Inflammatory macrophage treated with lipopolysaccharide for 4 hours (primary cell): ENCODE measurements at regions not wholly inside any gene's neighbourhood (a gene's known extent, or its start where the extent isn't known, plus 50 kb on each side); places are given as distances from the start of the nearest gene placed in this dataset.

Experiments used
- DNase-seq: peaks from one replicate; pipeline ENCODE4 v3.0.0-alpha.2; 2020

DNA sequence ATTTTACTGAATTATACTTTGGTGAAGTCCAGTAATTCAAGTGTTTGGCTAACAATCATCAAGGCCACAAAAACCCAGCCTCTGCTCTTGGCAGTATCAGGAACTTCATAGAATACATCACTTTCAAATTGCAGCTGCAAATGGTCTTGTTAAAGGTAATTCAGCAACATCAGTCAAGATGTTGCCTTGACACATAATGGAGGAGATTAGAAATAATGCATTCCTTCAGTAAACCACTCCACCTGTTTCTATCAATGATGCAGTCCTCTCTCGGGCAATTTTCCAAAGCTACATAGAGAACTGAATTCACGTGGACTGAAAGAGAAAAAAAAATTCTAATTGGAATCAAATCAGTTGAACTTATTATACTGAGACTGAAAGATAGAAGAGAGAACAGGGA is 279.3 kb downstream of the VGLL3 start:
- no peak for DNase-seq

DNA sequence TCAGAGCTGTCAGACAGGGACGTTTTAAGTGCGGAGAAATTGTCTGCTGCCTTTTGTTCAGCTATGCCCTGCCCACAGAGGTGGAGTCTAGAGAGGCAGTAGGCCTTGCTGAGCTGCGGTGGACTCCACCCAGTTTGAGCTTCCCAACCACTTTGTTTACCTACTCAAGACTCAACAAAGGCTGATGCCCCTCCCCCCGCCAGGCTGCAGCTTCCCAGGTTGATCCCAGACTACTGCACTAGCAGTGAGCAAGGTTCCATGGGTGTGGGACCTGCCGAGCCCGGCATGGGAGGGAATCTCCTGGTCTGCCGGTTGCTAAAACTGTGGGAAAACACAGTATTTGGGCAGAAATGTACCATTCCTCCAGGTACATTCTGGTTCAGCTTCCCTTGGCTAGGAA is 282.1 kb downstream of the VGLL3 start:
- no peak for DNase-seq

DNA sequence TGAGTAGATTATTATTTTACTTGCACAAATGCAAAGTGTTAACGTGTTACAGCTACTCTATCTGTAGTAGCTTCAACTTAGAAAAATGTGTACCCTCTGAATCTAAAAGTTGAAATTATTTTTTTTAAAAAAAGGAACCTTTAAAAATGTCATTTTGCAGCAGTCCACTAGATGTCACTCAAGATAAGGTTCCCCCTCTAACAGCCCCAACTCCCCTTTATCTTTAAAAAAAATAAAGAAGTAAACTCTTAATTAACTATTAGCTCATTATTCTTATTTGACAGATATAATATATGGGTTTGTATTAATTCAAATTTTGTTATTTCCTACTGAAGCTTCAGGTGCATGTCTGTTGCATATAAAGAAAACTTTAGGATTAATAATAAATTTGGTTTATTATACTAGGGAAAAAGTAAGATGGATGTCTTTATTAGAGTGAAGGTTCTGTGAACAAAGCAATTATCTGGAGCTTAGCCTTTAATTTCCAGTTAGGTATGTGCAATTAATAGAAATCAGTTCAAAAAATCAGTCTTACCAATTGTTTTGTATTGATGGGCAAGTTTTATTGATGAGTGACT is 288.5 kb downstream of the VGLL3 start:
- peak; percentile 3 for DNase-seq

DNA sequence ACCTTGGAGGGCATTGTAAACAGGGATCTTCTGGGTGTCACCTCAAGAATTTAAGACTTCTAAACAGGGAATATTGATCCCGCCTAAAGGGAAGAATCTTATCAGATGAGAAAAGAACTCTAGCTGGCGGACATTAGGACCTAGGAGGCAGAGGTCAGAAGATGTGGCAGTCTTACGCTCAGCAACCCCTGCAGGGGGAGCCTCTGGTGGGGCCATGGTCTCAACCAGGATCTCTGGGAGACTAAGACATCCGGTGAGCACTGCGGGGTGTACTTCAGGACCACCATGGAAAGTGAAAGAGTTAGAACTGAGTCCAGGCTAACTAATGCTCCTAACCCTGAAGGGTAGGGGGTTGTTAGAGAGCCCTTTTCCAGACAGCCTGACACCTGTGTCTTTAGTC is 295.2 kb downstream of the VGLL3 start:
- no peak for DNase-seq

DNA sequence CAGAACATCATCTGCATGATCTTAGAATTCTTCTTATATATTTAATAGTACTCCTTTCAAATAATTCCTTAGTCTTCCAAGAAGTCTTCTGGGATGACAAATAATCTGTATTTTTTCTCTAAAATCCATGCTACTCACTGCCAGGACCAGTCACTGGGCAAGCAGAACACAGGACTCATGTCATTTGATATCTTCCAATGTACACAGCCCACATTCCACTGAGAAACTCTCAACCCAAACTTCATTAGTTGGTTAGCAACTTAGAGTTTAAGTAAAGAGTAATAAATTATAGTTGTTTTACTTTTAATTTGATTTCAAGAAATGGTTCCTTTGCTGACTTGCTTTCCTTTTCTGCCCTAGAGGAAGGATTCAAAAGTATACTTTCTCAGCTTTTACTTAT is 317.0 kb downstream of the VGLL3 start:
- DNase-seq, result no peak

DNA sequence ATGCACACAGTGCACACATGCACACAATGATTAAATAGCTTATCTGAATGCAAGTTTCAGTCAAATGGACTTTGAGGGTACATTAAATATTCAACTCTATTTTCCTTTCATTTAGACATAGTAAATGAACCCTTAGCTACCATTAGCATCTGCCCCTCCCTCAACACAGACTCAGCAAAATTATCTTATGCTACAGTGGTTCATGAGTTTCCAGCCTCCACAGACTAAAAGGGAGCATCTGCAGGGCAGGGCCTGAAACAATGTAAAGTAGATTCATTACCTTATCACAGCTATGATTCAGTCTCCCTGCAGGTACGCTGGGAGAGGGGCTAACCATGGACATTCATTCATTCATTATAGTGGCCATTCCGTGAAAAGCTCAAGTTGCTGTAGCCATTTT is 329.1 kb downstream of the VGLL3 start:
- DNase-seq, result no peak

DNA sequence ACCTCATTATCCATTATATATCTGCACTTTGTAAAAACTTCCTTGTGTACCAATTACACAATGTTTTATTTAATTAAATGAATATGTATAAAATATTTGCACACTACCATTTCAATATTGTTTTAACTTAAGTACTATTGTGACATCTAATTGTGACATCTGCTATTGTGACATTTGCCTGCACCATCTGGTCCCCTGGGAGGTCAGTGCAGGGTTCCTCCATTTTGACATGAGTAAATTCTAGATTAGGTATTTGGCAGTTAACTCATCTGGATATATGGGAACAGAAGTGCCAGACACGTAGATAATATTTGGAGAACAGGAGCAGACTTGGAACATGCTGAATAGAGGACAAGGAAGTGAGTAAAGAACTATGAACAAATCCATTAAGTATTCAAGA is 332.1 kb downstream of the VGLL3 start:
- DNase-seq, result no peak

DNA sequence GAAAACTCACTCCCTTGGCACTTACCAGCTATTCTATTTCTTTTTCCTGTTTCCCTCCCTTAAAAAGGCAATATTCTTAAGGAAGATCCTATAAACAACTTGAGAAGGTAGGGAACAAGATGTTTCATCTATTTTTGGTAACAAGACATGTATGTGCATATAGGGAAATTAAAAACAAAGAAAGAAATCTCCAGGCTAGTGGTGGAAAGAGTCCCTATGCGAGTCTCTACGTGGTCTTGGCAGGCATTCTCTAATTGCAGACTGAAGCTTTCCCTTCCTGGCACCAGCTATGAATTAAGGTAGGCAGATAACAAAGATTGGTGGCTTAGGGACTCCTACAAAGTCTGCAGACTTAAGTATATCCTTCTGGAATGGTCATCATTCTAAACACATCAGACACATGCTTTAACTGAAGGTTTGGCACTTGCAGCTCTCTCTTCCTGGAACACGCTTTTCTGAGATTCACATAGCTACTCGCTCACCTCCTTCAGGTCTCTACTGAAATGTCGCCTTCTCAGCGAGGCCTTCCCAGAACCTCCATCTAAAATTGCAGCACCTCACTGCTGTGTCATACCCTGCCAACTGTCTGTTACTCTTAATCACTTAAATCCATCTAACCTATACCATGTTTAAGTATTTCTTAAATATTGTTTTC is 336.0 kb downstream of the VGLL3 start:
- DNase-seq, result no peak

DNA sequence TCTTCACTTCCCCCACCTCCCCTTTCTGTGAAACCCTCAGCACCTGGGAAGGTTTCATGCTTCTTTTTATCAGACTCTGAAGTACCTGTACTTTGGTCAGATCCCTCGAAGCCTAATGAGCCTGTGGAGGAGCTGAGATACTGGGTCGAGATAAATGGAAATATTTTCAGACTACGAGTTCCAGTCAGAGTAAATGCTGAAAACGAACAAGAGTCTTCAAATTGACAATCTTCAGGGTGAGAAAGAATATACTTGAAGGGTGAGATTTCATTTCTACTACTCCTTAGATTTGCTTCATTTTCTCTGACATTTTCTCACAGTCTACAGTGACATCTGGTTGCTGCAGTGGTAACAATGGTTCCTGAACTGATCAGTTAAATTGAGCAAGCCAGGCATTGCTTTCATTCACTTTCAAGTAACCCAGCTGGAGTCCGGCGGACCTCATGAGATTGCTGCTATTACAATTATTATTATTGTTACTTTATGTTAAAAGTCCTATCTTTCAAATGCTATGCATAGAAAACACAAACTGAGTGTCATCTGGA is 337.2 kb downstream of the VGLL3 start:
- DNase-seq, result no peak

DNA sequence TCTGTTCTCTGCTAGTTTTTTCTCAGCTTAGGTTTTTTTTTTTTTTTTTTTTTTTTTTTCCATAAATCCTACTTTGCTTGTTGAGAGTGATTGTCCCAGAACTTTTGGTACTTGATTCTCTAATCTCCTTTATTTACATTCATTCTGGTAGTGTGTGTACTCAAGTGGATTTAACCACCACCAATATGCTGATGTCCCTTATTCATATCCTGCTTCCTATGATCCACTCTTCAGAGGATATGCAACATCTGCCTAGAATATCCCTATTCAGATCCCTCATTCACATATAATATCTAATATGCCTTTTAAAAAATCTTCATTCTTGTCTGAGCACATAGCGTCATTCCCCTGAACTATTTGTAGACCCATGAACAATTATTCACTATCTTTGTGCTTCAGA is 342.9 kb downstream of the VGLL3 start:
- DNase-seq, result no peak

DNA sequence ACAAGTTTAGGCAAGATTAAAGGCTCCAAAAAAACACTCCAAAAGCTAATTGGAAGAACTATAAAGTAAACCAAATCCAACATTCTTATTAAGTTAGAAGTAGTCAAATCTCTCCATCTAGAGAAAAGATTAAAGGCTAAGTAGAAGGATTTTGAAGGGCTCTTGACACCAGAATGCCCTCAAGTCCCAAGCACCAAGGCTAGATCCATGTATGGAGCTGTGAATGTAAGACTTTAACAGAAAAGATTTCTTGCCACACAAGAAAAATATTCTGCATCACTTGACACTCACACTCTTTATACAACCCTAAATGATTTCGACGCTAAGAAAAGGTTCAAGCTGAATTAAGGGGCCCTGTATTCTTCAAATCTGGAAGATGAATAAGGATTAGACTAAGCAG is 345.2 kb downstream of the VGLL3 start:
- DNase-seq, result no peak

DNA sequence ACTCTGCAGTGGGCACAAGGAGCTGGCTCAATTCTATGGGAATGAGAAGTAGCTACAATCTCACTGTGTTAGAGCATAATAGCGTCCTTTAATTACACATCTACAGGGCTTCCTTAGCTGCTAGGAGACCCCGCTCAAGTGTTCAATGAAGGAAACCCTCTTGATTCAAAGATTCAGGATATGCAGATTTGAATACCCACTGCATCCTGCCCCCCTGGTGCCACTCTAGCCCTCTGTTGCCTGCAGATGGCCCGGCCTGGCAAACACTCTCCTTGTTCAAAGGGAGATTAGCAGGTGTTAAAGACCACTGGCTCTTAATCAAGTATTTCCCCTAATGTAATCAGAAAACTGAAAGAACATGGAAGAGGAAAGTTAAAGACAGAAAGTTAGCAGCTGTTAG is 356.6 kb downstream of the VGLL3 start:
- DNase-seq, result no peak

DNA sequence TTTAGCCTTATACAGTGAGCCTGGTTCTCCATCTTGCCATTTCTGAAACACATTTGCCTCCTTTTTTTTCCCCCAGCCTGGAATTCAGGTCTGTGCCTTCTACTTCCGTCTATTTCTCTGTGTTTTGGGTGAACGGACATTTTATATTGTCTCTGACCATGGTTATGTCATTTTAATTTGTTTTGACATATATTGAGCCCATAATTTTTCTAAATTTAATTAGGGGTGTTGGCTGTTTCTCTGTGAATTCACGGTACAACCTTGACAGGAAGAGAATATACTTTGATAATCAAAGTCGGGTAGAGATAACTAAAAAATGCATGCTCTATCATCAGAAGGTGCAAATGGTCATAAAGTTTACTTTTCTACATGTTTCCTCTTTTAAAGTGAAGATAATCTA is 361.4 kb downstream of the VGLL3 start:
- no peak for DNase-seq

DNA sequence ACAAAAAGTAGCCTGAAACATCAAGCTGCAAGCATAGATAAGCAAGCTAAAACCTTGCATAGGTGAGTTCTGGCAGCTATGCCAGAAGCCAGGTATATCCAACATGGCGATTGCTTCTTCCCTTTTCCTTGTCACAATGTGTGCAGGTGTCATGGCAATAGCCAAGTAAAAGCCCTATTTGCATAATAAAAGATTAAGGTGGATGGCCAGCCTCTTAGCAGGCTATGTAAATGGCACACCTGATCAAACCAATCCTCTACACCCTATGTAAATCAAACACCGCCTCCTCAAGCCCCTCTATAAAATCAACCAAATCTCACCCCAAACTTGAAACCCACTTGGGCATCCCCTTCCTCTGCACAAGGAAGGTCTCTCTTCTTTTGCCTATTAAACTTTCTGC is 366.8 kb downstream of the VGLL3 start:
- DNase-seq, result no peak

DNA sequence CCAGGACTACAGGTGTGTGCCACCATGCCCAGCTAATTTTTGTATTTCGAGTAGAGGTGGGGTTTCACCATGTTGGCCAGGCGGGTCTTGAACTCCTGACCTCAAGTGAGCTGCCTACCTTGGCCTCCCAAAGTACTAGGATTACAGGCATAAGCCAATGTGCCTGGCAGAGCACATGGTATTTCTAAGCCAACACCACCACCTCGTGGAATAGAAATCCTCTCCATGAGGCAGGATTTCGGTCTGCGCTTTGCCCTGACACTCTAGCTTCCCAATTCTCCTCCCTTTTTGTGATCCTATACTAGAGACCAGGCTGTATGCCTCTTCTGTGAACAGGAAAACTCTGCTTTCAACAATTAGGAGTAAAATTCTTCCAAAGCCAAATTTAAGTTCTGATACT is 372.2 kb downstream of the VGLL3 start:
- no peak for DNase-seq

DNA sequence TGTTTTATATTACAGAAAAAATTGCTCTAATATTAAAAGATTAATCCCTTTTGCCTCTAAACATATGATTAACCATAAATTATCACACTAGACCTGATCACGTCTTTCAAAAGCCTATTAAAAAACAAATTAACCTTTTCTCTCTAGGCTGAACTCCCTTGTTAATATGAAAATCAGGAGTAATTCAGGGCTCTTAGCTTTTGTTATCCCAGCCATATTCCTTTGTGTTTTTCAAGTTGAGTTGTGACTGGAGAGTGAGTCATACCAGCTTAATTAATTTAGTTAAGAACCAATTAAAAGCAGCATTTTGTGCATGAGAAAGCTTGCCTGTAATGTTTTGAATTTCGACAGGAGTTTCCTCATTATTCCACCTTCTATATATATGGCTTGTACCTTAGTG is 385.8 kb downstream of the VGLL3 start:
- no peak for DNase-seq

DNA sequence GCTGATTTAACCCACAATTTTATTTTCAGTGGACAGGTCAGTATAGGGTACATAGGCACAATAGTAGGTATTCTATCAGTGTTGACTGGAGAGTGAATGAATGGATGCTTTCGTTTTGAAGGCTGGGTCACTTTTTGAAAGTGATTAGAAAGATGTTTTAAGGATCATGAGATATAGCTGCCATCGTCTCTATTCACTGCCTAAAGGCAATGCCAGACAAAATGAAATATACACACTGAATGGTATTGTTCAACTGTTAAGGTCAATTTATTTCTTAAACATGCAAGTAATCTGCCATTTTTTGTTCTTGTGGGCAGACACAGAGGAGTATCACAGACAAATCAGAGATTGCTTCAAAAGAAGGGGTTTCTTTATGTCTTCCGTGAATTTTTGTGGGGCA is 395.3 kb downstream of the VGLL3 start:
- DNase-seq, result no peak

DNA sequence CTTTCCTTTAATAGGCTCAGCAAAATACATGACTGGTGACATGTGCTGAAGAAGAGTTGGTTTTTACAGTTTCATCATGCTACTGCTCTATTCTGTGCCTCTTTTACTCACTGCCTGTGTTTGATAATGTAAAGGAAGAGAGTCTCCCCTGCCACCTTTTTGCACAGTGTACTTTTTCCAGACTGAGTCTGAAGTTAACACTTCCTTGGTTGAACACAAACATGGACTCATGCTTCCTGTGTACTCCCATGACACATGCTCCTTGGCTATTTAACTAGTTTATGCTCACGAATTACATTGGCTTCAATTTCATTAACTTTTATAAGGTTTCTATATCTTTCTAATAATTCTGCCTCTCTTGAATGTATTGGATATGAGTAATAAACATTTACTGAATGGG is 396.1 kb downstream of the VGLL3 start:
- no peak for DNase-seq

DNA sequence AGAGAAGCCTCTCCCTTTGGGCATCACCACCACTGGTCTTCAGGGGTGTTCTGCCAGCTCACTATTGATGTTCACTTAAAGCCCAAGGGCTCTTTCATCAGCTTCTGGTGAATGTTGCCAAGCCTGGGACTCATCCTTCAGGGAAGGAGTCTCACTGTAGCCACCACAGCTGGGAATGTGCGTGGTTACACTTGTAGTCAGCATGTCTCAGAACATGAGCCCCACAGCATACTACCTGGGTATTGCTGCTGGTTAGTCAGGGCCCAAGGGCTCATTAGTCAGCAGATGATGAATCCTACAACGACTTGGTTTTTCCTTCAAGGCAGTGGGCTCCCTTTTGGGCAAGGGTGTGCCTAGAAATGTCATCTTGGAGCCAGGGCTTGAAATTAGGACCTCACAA is 412.9 kb downstream of the VGLL3 start:
- DNase-seq, result no peak

DNA sequence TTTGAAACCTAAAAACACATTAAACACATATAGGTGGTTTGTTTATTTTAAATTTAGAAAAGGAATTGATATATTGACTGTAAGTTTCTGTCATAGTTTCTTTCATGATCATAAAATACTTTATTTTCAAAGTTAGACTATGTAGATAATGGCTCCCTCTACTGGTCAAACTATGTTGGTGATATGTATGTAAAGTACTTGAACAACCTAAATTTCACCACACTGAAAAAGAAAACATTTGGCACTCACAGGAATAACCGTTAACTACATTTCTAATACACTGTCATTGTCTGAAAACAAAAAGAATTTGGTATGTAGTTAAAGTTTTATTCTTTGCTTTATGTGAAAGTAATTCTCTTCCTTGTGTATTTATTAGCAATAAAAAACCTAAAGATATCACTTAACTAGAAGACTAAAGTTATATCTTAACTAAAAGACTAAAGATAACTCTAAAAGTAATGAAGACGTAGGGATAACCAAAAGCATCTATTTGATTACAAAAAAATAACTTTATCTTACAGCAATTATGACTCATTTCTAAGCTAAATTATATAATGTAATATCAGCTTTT is 427.5 kb downstream of the VGLL3 start:
- DNase-seq, result peak; percentile 44

DNA sequence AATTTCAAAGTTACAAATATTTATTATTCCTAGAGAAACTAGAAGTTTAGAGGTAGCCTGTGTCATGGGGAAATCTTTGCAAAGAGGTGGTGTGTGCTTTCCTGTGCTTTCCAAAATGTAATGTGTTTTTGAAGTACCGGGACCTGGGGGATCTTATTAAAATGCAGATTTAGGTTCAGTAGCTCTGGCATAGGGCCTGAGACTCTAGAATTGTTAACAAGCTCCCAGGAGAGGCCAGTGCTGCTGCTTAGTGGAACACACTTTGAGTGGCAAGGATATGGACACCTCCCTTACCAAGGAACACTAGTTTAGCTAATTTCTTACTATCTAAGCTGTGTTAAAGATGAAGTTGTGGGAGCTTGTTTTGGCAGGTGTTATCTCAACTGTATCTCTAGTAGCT is 428.9 kb downstream of the VGLL3 start:
- no peak for DNase-seq

DNA sequence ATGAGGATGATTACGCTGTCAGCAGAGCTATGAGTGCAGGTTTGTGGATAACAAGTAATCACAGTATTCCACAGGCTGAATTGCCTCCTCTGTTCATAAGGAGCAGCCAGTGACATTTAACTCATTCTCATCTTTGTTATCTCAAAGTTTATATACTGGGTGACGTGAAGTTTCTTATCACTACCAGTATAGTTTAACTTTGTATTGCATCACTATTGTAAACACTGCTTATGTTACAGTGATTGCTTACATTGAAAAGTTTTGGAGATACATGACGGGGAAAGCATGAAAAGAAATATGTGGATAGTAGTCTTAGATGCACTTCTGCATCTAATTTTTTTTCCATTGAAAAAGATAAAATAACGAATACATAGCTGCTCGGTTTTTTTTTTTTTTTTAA is 429.7 kb downstream of the VGLL3 start:
- no peak for DNase-seq

DNA sequence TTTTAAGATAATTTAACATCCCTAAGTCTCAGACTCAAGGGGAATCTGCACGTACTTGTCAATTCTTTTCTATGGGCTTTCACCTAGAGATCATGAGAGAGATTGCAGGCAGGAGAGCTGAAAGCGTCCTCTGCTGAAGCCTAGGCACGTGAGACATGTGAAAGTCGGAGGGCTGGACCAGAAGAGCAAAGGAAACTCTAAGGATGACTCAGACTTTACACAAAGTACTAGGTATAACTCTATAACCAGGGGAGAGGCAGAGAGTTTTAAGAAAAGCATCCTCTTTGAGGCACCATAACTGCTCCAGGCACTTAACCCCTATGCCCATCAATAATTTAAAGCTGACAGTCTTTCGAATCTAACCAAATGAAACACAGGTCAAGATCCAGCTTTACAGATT is 436.6 kb downstream of the VGLL3 start:
- no peak for DNase-seq

DNA sequence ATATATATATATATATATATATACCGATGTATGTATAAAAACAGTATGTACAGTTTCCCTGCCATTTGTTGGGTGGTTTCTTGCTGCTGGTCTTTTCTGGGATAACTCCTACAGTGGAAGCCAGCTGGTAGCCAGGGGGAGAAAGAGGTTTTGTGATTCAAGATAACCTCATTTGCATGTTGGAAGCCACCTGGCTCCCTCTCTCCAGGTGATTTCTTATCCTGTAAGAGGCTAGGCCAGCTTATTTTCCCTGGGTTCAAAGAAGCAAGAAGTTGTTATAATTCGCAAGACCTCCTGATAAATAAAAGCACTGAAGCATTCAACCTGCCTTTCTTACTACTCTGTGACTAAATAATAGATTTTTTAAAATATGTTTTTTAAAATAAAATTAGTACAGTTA is 443.3 kb downstream of the VGLL3 start:
- no peak for DNase-seq

DNA sequence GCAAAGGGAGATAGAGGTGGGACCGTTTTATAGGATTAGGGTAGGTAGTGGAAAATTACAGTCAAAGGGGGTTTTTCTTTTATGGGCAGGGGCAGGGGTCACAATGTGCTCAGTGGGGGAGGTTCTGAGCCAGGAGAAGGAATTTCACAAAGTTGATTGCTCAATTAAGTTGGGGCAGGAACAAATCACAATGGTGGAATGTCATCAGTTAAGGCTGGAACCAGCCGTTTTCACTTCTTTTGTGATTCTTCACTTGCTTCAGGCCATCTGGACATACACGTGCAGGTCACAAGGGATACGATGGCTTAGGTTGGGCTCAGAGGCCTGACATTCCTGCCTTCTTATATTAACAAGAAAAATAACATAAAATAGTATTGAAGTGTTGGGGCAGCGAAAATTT is 453.8 kb downstream of the VGLL3 start:
- DNase-seq, result no peak
